GM23338 (cell line): ENCODE measurements at regions not wholly inside any gene's neighbourhood (a gene's known extent, or its start where the extent isn't known, plus 50 kb on each side); places are given as distances from the start of the nearest gene placed in this dataset.

Experiments used
- ATAC-seq: fragments of 200-7000 bp; cut with Tn5 transposase; 3 replicates; pipeline ENCODE4 v1.9.1; 2020
- DNase-seq: peaks from one replicate; pipeline ENCODE4 v3.0.0-alpha.2; 2015; ENCODE audit warnings: low spot score
- H2AFZ ChIP-seq: fragments of 200-600 bp; sonication (generic); 2 replicates; pipeline ENCODE4 v1.8.0; 2016; ENCODE audit warnings: antibody characterized with exemption, mild to moderate bottlenecking, moderate library complexity
- H3F3A ChIP-seq: fragments of 200-600 bp; sonication (generic); replicated peaks from 2 replicates; pipeline ENCODE4 v1.8.0; 2017; ENCODE audit warnings: antibody characterized with exemption, mixed run types, low read depth
- H3K27ac ChIP-seq: fragments of 200-600 bp; sonication (generic); 2 replicates; pipeline ENCODE4 v1.6.1; 2016; ENCODE audit warnings: low read depth
- H3K27me3 ChIP-seq: fragments of 200-600 bp; sonication (generic); 2 replicates; pipeline ENCODE4 v1.8.0; 2016; ENCODE audit warnings: mild to moderate bottlenecking, mixed run types, moderate library complexity; ENCODE audit not compliant: insufficient read depth
- H3K36me3 ChIP-seq: fragments of 200-600 bp; sonication (generic); 2 replicates; pipeline ENCODE4 v1.8.0; 2016; ENCODE audit warnings: mild to moderate bottlenecking; ENCODE audit not compliant: insufficient read depth
- H3K4me1 ChIP-seq: fragments of 200-600 bp; sonication (generic); 2 replicates; pipeline ENCODE4 v1.8.0; 2016; ENCODE audit warnings: mild to moderate bottlenecking, moderate library complexity; ENCODE audit not compliant: insufficient read depth
- H3K4me2 ChIP-seq: fragments of 200-600 bp; sonication (generic); 2 replicates; pipeline ENCODE4 v1.7.1; 2017; ENCODE audit warnings: mixed run types
- H3K4me3 ChIP-seq: fragments of 200-600 bp; sonication (generic); 2 replicates; pipeline ENCODE4 v1.6.1; 2016; ENCODE audit warnings: mixed run types
- H3K79me2 ChIP-seq: fragments of 200-600 bp; sonication (generic); replicated peaks from 2 replicates; pipeline ENCODE4 v1.8.0; 2017; ENCODE audit warnings: mild to moderate bottlenecking; ENCODE audit not compliant: insufficient read depth
- H3K9me2 ChIP-seq: fragments of 200-600 bp; sonication (generic); 2 replicates; pipeline ENCODE4 v1.8.0; 2017; ENCODE audit not compliant: insufficient read depth
- H4K20me1 ChIP-seq: fragments of 200-600 bp; sonication (generic); replicated peaks from 2 replicates; pipeline ENCODE4 v1.8.0; 2017; ENCODE audit warnings: mild to moderate bottlenecking; ENCODE audit not compliant: insufficient read depth
- H3K27ac Mint-ChIP-seq: 2 replicates; pipeline ENCODE4 v1.8.0; 2020; ENCODE audit warnings: inconsistent platforms, mild to moderate bottlenecking, moderate library complexity, mixed read lengths
- H3K27me3 Mint-ChIP-seq: 3 replicates; pipeline ENCODE4 v1.8.0; 2022; ENCODE audit warnings: low read depth, mild to moderate bottlenecking, moderate library complexity, mixed read lengths, inconsistent platforms; ENCODE audit not compliant: insufficient read depth, poor library complexity
- H3K36me3 Mint-ChIP-seq: 3 replicates; pipeline ENCODE4 v1.8.0; 2021; ENCODE audit warnings: low read depth, mild to moderate bottlenecking, inconsistent platforms, moderate library complexity, mixed read lengths
- H3K4me1 Mint-ChIP-seq: 3 replicates; pipeline ENCODE4 v1.8.0; 2020; ENCODE audit warnings: mild to moderate bottlenecking, inconsistent platforms, mixed read lengths
- H3K4me3 Mint-ChIP-seq: 3 replicates; pipeline ENCODE4 v1.8.0; 2021; ENCODE audit warnings: moderate library complexity, mild to moderate bottlenecking, inconsistent platforms, mixed read lengths
- H3K9me3 Mint-ChIP-seq: 3 replicates; pipeline ENCODE4 v1.8.0; 2020; ENCODE audit warnings: moderate library complexity, mild to moderate bottlenecking, inconsistent platforms, mixed read lengths
- CREB1 ChIP-seq: fragments of 250-450 bp; sonication (Bioruptor Pico); IDR thresholded peaks from 2 replicates; pipeline ENCODE4 v1.5.0; 2020; ENCODE audit warnings: low read depth, mild to moderate bottlenecking, moderate library complexity
- EZH2 ChIP-seq: fragments of 200-600 bp; sonication (generic); IDR thresholded peaks from one replicate; pipeline ENCODE4 v1.8.0; 2017; ENCODE audit warnings: antibody characterized with exemption, mild to moderate bottlenecking, low read depth; ENCODE audit not compliant: unreplicated experiment
- EZH2phosphoT487 ChIP-seq: fragments of 200-600 bp; sonication (generic); IDR thresholded peaks from one replicate; pipeline ENCODE4 v1.8.1; 2018; ENCODE audit warnings: antibody characterized with exemption; ENCODE audit not compliant: unreplicated experiment
- NANOG ChIP-seq: IDR thresholded peaks from 2 replicates; pipeline ENCODE4 v1.6.1; 2016; ENCODE audit warnings: antibody characterized with exemption, borderline replicate concordance
- POLR2AphosphoS5 ChIP-seq: IDR thresholded peaks from 2 replicates; pipeline ENCODE4 v1.6.1; 2016; ENCODE audit warnings: antibody characterized with exemption, low read depth
- STAT1 ChIP-seq: IDR thresholded peaks from one replicate; pipeline ENCODE4 v1.6.1; 2016; ENCODE audit warnings: antibody characterized with exemption; ENCODE audit not compliant: unreplicated experiment
- ZNF114 ChIP-seq: fragments of 250-450 bp; sonication (Bioruptor Pico); IDR thresholded peaks from 2 replicates; pipeline ENCODE4 v1.5.0; 2020; ENCODE audit warnings: mild to moderate bottlenecking, moderate library complexity
- ZNF331 ChIP-seq: fragments of 250-450 bp; sonication (Bioruptor Pico); IDR thresholded peaks from 2 replicates; pipeline ENCODE4 v1.5.0; 2020; ENCODE audit warnings: low read depth, mild to moderate bottlenecking, moderate library complexity
- ZNF462 ChIP-seq: fragments of 250-450 bp; sonication (Bioruptor Pico); IDR thresholded peaks from 2 replicates; pipeline ENCODE4 v1.5.0; 2020; ENCODE audit warnings: mild to moderate bottlenecking, moderate library complexity
- TF ChIP-seq, protein P1 (sequence below): IDR thresholded peaks from 2 replicates; pipeline ENCODE4 v1.6.1; 2016; ENCODE audit warnings: antibody characterized with exemption
- TF ChIP-seq, protein P2 (sequence below): IDR thresholded peaks from one replicate; pipeline ENCODE4 v1.6.1; 2018; ENCODE audit warnings: antibody characterized with exemption; ENCODE audit not compliant: unreplicated experiment

- no peaks in the 10 kb centered on the region for H4K20me1 ChIP-seq
- no peaks in the 10 kb centered on the region for H3F3A ChIP-seq
- no peaks in the 10 kb centered on the region for H3K27me3 Mint-ChIP-seq
- H3K9me2 ChIP-seq: 0 out of 2 replicates have a peak, but pooled peaks cover 8% of the 10 kb centered on the region
- H3K27me3 ChIP-seq: no peaks in the 10 kb centered on the region
- no peaks in the 10 kb centered on the region for H3K36me3 Mint-ChIP-seq
- TF ChIP-seq ZNF462 (CRISPR knock-in tag) (no peak), EZH2phosphoT487 (no peak), NANOG (no peak)
- H3K9me3 Mint-ChIP-seq: no peaks in the 10 kb centered on the region; the same call in 2 of the 3 replicates
- no peak overlapping the region for H2AFZ ChIP-seq
- peaks cover 27% of the 10 kb centered on the region for H3K4me1 Mint-ChIP-seq
- H3K4me3 Mint-ChIP-seq: no peak overlapping the region
- H3K4me1 ChIP-seq: peaks cover 25% of the 10 kb centered on the region
- ATAC-seq (no peak), DNase-seq (no peak)
- H3K79me2 ChIP-seq: no peaks in the 10 kb centered on the region
- no peak overlapping the region for H3K27ac Mint-ChIP-seq
- H3K36me3 ChIP-seq: no peaks in the 10 kb centered on the region
- H3K4me2 ChIP-seq: no peak overlapping the region
- H3K27ac ChIP-seq: no peak overlapping the region
- no peak overlapping the region for H3K4me3 ChIP-seq
Observed at GRCh38 chr9:25412646-25413045, 265.6 kb downstream of the TUSC1 start.

DNA sequence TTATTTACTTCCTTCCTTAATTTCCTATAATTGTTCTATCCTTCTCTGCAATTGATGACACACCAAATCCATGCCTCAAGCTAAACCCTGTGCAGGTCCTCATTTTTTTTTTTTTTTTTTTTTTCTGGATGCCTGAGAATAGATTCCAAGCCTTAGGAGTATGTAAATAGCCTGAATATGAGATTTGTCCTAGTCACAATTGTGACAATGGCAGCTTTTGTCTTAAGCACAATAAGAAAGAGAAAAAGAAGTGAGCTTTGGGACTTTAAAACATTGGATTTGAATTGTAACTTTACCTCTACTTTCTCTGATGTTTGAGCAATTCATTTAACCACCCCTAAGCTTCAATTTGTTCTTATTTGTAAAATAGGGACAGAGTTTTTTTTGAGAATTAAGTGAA, 280.5 kb downstream of the TUSC1 start:
- Histone ChIP-seq H4K20me1 (no peaks in the 10 kb centered on the region), H3K27me3 (no peaks in the 10 kb centered on the region), H3K9me2 (no peaks in the 10 kb centered on the region; the same call in 1 of the 2 replicates), H3K36me3 (0 out of 2 replicates have a peak, but pooled peaks cover 3% of the 10 kb centered on the region), H2AFZ (no peak overlapping the region), H3K4me2 (peak overlapping the region; percentile 28; the same call in 1 of the 2 replicates), H3K27ac (peak overlapping the region; percentile 93), H3K4me1 (peaks cover 19% of the 10 kb centered on the region), H3K4me3 (peak overlapping the region; percentile 8; the same call in 1 of the 2 replicates), H3K79me2 (no peaks in the 10 kb centered on the region), H3F3A (no peaks in the 10 kb centered on the region)
- peaks cover 23% of the 10 kb centered on the region for H3K4me1 Mint-ChIP-seq
- no peak overlapping the region for H3K4me3 Mint-ChIP-seq
- TF ChIP-seq, protein P1, sequence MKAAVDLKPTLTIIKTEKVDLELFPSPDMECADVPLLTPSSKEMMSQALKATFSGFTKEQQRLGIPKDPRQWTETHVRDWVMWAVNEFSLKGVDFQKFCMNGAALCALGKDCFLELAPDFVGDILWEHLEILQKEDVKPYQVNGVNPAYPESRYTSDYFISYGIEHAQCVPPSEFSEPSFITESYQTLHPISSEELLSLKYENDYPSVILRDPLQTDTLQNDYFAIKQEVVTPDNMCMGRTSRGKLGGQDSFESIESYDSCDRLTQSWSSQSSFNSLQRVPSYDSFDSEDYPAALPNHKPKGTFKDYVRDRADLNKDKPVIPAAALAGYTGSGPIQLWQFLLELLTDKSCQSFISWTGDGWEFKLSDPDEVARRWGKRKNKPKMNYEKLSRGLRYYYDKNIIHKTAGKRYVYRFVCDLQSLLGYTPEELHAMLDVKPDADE: no peak
- TF ChIP-seq ZNF331 (CRISPR knock-in tag) (no peak), EZH2 (no peak), NANOG (no peak), EZH2phosphoT487 (no peak), STAT1 (no peak), CREB1 (CRISPR knock-in tag) (no peak), POLR2AphosphoS5 (no peak), ZNF114 (CRISPR knock-in tag) (no peak)
- TF ChIP-seq, protein P2, sequence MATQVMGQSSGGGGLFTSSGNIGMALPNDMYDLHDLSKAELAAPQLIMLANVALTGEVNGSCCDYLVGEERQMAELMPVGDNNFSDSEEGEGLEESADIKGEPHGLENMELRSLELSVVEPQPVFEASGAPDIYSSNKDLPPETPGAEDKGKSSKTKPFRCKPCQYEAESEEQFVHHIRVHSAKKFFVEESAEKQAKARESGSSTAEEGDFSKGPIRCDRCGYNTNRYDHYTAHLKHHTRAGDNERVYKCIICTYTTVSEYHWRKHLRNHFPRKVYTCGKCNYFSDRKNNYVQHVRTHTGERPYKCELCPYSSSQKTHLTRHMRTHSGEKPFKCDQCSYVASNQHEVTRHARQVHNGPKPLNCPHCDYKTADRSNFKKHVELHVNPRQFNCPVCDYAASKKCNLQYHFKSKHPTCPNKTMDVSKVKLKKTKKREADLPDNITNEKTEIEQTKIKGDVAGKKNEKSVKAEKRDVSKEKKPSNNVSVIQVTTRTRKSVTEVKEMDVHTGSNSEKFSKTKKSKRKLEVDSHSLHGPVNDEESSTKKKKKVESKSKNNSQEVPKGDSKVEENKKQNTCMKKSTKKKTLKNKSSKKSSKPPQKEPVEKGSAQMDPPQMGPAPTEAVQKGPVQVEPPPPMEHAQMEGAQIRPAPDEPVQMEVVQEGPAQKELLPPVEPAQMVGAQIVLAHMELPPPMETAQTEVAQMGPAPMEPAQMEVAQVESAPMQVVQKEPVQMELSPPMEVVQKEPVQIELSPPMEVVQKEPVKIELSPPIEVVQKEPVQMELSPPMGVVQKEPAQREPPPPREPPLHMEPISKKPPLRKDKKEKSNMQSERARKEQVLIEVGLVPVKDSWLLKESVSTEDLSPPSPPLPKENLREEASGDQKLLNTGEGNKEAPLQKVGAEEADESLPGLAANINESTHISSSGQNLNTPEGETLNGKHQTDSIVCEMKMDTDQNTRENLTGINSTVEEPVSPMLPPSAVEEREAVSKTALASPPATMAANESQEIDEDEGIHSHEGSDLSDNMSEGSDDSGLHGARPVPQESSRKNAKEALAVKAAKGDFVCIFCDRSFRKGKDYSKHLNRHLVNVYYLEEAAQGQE: no peak
- peaks cover 41% of the 10 kb centered on the region for H3K9me3 Mint-ChIP-seq
- peaks cover 53% of the 10 kb centered on the region for H3K36me3 Mint-ChIP-seq
- ATAC-seq: peak; percentile 45
- peak overlapping the region; percentile 77 for H3K27ac Mint-ChIP-seq
- peaks cover 3% of the 10 kb centered on the region for H3K27me3 Mint-ChIP-seq
- peak; percentile 28 for DNase-seq
